Prostate gland (tissue), 2 donors: ENCODE measurements at regions not wholly inside any gene's neighbourhood (a gene's known extent, or its start where the extent isn't known, plus 50 kb on each side); places are given as distances from the start of the nearest gene placed in this dataset.

Experiments used
- POLR2A ChIP-seq: fragments of 450-650 bp; IDR thresholded peaks from one replicate; pipeline ENCODE4 v1.6.1; 2016; ENCODE audit warnings: antibody characterized with exemption, mild to moderate bottlenecking
- TF ChIP-seq, protein P1 (sequence below), 4 experiments: fragments of 200-600 bp in 2 of 4; fragments of 450-650 bp in 2 of 4; sonication (generic) in 2 of 4; IDR thresholded peaks; 1 replicate in 3 of 4; 2 replicates in 1 of 4; pipeline ENCODE4 v1.5.1; 2016 to 2019; ENCODE audit warnings: antibody characterized with exemption in 4 of 4, mild to moderate bottlenecking in 2 of 4, moderate library complexity in 2 of 4

DNA sequence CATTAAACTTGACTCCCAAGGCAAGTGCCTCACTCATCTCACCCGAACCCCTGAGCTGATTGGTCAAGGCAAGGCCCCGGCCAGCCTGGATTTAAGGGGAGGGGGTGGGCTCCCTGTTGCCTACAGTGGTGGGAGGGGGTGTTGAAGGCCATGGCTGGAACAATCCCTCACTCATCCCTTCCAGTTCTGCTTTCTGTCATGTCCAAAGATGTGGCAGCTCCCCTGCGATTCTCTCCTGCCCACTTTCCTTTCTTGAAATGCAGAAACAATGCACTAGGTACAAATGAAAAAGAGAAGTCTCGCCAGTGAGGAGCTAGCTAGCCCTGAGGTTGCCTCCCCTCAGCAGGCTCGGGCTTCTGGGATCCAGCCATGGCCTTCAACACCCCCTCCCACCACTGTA is 240.9 kb downstream of the SYK start:
- TF ChIP-seq POLR2A = no peak
- TF ChIP-seq, protein P1, sequence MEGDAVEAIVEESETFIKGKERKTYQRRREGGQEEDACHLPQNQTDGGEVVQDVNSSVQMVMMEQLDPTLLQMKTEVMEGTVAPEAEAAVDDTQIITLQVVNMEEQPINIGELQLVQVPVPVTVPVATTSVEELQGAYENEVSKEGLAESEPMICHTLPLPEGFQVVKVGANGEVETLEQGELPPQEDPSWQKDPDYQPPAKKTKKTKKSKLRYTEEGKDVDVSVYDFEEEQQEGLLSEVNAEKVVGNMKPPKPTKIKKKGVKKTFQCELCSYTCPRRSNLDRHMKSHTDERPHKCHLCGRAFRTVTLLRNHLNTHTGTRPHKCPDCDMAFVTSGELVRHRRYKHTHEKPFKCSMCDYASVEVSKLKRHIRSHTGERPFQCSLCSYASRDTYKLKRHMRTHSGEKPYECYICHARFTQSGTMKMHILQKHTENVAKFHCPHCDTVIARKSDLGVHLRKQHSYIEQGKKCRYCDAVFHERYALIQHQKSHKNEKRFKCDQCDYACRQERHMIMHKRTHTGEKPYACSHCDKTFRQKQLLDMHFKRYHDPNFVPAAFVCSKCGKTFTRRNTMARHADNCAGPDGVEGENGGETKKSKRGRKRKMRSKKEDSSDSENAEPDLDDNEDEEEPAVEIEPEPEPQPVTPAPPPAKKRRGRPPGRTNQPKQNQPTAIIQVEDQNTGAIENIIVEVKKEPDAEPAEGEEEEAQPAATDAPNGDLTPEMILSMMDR (IDR thresholded peaks at IDR 0.05) = no peak
